ENCODE measurements at regions not wholly inside any gene's neighbourhood (a gene's known extent, or its start where the extent isn't known, plus 50 kb on each side); places are given as distances from the start of the nearest gene placed in this dataset.
A peak's percentile ranks its signal among the peaks of the same experiment; 100 is the strongest.
"Not testable (repeated sequence)": the region's sequence is repeated elsewhere in the genome, so short reads cannot be mapped to it uniquely, and the experiment has no call there.

DNA sequence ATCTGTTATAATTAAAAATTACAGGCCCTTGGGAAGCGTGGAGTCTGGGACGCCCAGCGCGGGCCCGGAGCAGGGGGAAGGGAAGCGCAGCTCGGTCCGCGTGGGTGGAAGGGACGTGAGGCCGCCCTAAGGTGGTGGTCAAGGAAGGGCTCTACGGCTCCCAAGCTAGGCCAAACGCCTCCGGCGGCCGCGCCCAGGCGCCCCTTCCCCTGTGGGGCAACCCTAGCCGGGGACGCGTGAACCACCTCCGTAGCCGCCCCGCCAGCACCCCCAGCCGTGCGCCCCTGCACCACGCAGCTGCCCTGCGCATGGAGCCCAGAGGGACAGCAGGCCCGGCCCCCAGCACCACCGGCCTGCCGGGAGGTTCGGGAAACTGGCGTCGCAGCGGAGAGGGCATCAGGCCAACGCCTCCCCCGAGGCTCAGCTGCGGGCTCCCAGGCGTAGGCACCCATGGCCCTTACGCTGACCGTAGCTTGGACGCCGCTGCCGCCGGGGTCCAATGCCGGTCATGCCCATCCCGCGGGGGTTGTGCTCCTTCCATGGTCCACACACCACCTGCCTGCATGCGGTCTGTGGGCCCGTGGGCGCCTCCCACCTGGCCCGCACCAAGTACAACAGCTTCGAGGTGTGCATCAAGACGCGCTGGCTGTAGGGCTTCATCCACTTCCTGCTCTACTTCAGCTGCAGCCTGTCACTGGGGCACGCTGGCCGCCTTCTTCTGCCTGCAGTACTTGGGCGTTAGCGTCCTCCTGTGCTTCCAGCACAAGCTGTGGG, 166.7 kb downstream of the SEPTIN7 start:
- no peak overlapping the region for H3K4me3 ChIP-seq (ENCODE audit: low read depth in 1 of 2, low read length in 2 of 2)
- H3K27ac ChIP-seq (ENCODE audit: low read depth in 2 of 2, low read length in 1 of 2), result no peak overlapping the region
- H3K36me3 ChIP-seq (ENCODE audit: control insufficient read depth in 2 of 2, insufficient read depth in 2 of 2, low read length in 1 of 2), result no peaks in the 10 kb centered on the region
- H3K27me3 ChIP-seq (ENCODE audit: control insufficient read depth in 1 of 2, insufficient read depth in 2 of 2, low read length in 2 of 2), result no peaks in the 10 kb centered on the region
- WGBS, 2 donors, result 59 to 66% methylated on average over 49 to 59 of the region's 59 CpGs
- peaks cover 3 to 4% of the 10 kb centered on the region in 2 donors for H3K4me1 ChIP-seq (ENCODE audit: control insufficient read depth in 2 of 2, insufficient read depth in 2 of 2, low read length in 1 of 2)
- H3K9me3 ChIP-seq (ENCODE audit: control insufficient read depth in 2 of 2, insufficient read depth in 1 of 2, low read depth in 1 of 2, low read length in 1 of 2), result no peaks in the 10 kb centered on the region

DNA sequence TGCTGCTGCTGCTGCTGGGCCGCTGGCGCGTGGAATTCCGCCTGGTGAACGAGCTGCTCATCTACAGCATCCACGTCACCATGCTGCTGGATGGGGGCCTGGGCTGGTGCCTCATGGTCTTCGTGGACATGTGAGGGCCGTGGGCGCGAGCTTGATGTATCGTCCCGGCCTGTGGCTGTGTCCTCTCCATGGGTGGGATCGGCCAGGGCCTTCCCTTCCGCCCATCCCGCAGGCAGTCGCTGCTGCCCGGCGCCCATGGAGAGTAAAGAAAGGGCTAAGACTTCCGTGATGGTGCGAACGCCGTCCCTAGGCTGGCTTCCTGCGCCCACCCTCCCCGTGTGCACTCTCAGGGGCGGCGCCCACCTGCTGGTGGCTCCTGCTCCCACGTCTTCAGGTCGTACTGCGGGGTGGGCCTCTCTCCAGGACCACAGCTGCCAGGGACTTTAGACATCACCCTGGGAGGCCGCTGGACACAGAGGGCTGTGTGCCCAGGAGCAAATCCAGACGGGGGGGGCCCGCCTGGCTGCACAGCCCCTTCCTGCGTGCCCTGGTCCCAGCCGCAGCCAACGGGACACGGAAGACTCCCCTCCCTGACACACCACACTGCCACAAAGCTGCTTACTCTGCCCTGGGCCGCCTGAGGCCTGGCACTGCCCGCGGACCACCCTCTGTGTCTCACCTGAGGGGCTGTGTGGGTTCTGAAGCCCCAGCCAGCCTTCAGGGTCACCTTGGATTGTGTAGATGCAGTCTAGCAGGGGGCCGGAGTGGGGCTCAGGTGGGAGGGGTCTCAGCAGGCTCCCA, 167.5 kb downstream of the SEPTIN7 start:
- H3K36me3 ChIP-seq (ENCODE audit: control insufficient read depth in 2 of 2, insufficient read depth in 2 of 2, low read length in 1 of 2), result no peaks in the 10 kb centered on the region
- H3K27me3 ChIP-seq (ENCODE audit: control insufficient read depth in 1 of 2, insufficient read depth in 2 of 2, low read length in 2 of 2), result no peaks in the 10 kb centered on the region
- no peak overlapping the region for H3K27ac ChIP-seq (ENCODE audit: low read depth in 2 of 2, low read length in 1 of 2)
- 90 to 94% methylated on average over 39 to 40 of the region's 40 CpGs for WGBS, 2 donors
- no peak overlapping the region for H3K4me3 ChIP-seq (ENCODE audit: low read depth in 1 of 2, low read length in 2 of 2)
- no peaks in the 10 kb centered on the region for H3K9me3 ChIP-seq (ENCODE audit: control insufficient read depth in 2 of 2, insufficient read depth in 1 of 2, low read depth in 1 of 2, low read length in 1 of 2)
- peaks cover 3 to 4% of the 10 kb centered on the region in 2 donors for H3K4me1 ChIP-seq (ENCODE audit: control insufficient read depth in 2 of 2, insufficient read depth in 2 of 2, low read length in 1 of 2)

- H3K4me1 ChIP-seq (ENCODE audit: control insufficient read depth in 2 of 2, insufficient read depth in 2 of 2, low read length in 1 of 2), result peaks cover 3 to 4% of the 10 kb centered on the region in 2 donors
- no peak overlapping the region for H3K27ac ChIP-seq (ENCODE audit: low read depth in 2 of 2, low read length in 1 of 2)
- no peaks in the 10 kb centered on the region for H3K9me3 ChIP-seq (ENCODE audit: control insufficient read depth in 2 of 2, insufficient read depth in 1 of 2, low read depth in 1 of 2, low read length in 1 of 2)
- no peaks in the 10 kb centered on the region for H3K27me3 ChIP-seq (ENCODE audit: control insufficient read depth in 1 of 2, insufficient read depth in 2 of 2, low read length in 2 of 2)
- 71 to 73% methylated on average over 10 of the region's 10 CpGs for WGBS, 2 donors
- H3K36me3 ChIP-seq (ENCODE audit: control insufficient read depth in 2 of 2, insufficient read depth in 2 of 2, low read length in 1 of 2), result no peaks in the 10 kb centered on the region
- H3K4me3 ChIP-seq (ENCODE audit: low read depth in 1 of 2, low read length in 2 of 2), result no peak overlapping the region
Measured at GRCh38 chr7:35969066-35969465, 168.2 kb downstream of the SEPTIN7 start.

DNA sequence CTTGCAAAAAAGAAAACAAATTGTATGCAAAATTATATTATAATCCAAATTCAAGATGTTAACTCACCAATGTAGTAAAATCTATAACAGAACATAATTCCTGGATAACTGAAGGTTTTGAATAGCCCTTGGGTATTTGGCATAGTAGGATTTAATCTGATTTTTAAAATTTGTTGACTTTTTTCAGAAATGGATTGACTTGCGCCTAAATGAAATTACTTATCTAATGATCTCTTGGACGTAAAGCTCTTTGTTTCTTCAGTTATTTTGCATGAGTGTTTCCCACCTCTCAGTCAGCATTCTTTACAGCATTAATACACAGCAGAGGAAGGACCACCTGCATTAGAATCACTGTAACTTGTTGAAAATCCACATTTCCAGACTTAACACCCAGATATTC, 169.6 kb downstream of the SEPTIN7 start:
- WGBS, 2 donors, result 93 to 96% methylated on average over 2 of the region's 2 CpGs
- no peaks in the 10 kb centered on the region for H3K36me3 ChIP-seq (ENCODE audit: control insufficient read depth in 2 of 2, insufficient read depth in 2 of 2, low read length in 1 of 2)
- H3K9me3 ChIP-seq (ENCODE audit: control insufficient read depth in 2 of 2, insufficient read depth in 1 of 2, low read depth in 1 of 2, low read length in 1 of 2), result no peaks in the 10 kb centered on the region
- H3K27me3 ChIP-seq (ENCODE audit: control insufficient read depth in 1 of 2, insufficient read depth in 2 of 2, low read length in 2 of 2), result no peaks in the 10 kb centered on the region
- no peak overlapping the region for H3K4me3 ChIP-seq (ENCODE audit: low read depth in 1 of 2, low read length in 2 of 2)
- no peak overlapping the region for H3K27ac ChIP-seq (ENCODE audit: low read depth in 2 of 2, low read length in 1 of 2)
- peaks cover 3 to 4% of the 10 kb centered on the region in 2 donors for H3K4me1 ChIP-seq (ENCODE audit: control insufficient read depth in 2 of 2, insufficient read depth in 2 of 2, low read length in 1 of 2)

GRCh38 chr7:35971133-35971891, 170.5 kb downstream of the SEPTIN7 start:
- Histone ChIP-seq H3K4me1 (ENCODE audit: control insufficient read depth in 2 of 2, insufficient read depth in 2 of 2, low read length in 1 of 2) (peaks cover 3 to 4% of the 10 kb centered on the region in 2 donors), H3K27me3 (ENCODE audit: control insufficient read depth in 1 of 2, insufficient read depth in 2 of 2, low read length in 2 of 2) (no peaks in the 10 kb centered on the region), H3K36me3 (ENCODE audit: control insufficient read depth in 2 of 2, insufficient read depth in 2 of 2, low read length in 1 of 2) (no peaks in the 10 kb centered on the region), H3K4me3 (ENCODE audit: low read depth in 1 of 2, low read length in 2 of 2) (peak overlapping the region; percentile 13 to 32), H3K27ac (ENCODE audit: low read depth in 2 of 2, low read length in 1 of 2) (no peak overlapping the region), H3K9me3 (ENCODE audit: control insufficient read depth in 2 of 2, insufficient read depth in 1 of 2, low read depth in 1 of 2, low read length in 1 of 2) (no peaks in the 10 kb centered on the region)
- WGBS, 2 donors, result 27 to 46% methylated on average over 55 of the region's 55 CpGs

GRCh38 chr7:35975851-35976454, 175.1 kb downstream of the SEPTIN7 start:
- WGBS, 2 donors, result 1 to 11% methylated on average over 1 of the region's 1 CpG
- Histone ChIP-seq H3K27ac (ENCODE audit: low read depth in 2 of 2, low read length in 1 of 2) (no peak overlapping the region), H3K4me3 (ENCODE audit: low read depth in 1 of 2, low read length in 2 of 2) (no peak overlapping the region), H3K27me3 (ENCODE audit: control insufficient read depth in 1 of 2, insufficient read depth in 2 of 2, low read length in 2 of 2) (no peaks in the 10 kb centered on the region), H3K4me1 (ENCODE audit: control insufficient read depth in 2 of 2, insufficient read depth in 2 of 2, low read length in 1 of 2) (peaks cover 3 to 4% of the 10 kb centered on the region in 2 donors), H3K36me3 (ENCODE audit: control insufficient read depth in 2 of 2, insufficient read depth in 2 of 2, low read length in 1 of 2) (no peaks in the 10 kb centered on the region), H3K9me3 (ENCODE audit: control insufficient read depth in 2 of 2, insufficient read depth in 1 of 2, low read depth in 1 of 2, low read length in 1 of 2) (no peaks in the 10 kb centered on the region)

DNA sequence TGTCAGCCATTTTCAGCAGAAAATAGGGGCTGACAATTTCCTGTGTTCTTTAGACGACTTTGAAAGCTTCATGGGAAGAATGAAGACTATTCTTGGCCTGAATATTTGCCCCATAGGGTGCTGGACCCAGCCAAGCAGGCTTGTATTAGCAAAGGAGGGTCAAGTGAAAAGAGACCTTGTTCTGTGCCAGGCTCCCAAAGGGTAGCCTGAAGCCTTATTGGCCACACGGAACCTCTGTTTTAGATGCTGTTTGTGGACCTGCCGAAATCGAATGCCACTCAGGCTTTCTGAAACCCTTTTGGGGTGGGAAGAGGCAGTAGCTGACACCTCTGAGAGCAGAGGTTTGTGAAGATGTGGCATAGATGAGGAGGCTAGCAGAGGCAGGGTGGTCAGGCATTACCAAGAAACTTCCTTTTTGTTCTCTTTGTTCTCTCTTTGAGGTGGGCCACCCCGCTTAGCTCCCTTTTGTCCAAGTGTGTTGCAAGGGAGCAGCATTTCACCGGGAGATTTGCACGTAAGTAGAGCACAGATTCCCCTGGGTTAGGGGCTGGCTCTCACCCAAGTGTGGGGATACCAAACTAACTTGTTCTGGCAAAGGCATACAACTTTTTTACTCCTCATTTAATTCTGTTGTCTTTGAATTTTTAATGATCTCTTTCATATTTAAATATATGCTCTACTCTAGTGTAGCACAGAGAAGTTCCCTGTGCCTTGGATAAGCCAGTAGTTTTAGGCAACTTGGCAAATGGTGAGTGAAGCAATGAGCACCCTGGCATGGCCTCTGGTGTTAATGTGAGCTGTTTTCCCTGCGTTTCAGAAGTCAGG, 174.0 kb upstream of the EEPD1 start:
- not testable (repeated sequence) for H3K4me1 ChIP-seq (ENCODE audit: control insufficient read depth in 2 of 2, insufficient read depth in 2 of 2, low read length in 1 of 2); H3K27ac ChIP-seq (ENCODE audit: low read depth in 2 of 2, low read length in 1 of 2); H3K27me3 ChIP-seq (ENCODE audit: control insufficient read depth in 1 of 2, insufficient read depth in 2 of 2, low read length in 2 of 2); H3K4me3 ChIP-seq (ENCODE audit: low read depth in 1 of 2, low read length in 2 of 2); H3K36me3 ChIP-seq (ENCODE audit: control insufficient read depth in 2 of 2, insufficient read depth in 2 of 2, low read length in 1 of 2); H3K9me3 ChIP-seq (ENCODE audit: control insufficient read depth in 2 of 2, insufficient read depth in 1 of 2, low read depth in 1 of 2, low read length in 1 of 2)
- WGBS, 2 donors, result 52 to 65% methylated on average over 8 of the region's 8 CpGs

- Histone ChIP-seq H3K27ac (ENCODE audit: low read depth in 2 of 2, low read length in 1 of 2) (no peak overlapping the region), H3K27me3 (ENCODE audit: control insufficient read depth in 1 of 2, insufficient read depth in 2 of 2, low read length in 2 of 2) (no peaks in the 10 kb centered on the region), H3K4me3 (ENCODE audit: low read depth in 1 of 2, low read length in 2 of 2) (no peak overlapping the region), H3K4me1 (ENCODE audit: control insufficient read depth in 2 of 2, insufficient read depth in 2 of 2, low read length in 1 of 2) (no peaks in the 10 kb centered on the region), H3K36me3 (ENCODE audit: control insufficient read depth in 2 of 2, insufficient read depth in 2 of 2, low read length in 1 of 2) (no peaks in the 10 kb centered on the region), H3K9me3 (ENCODE audit: control insufficient read depth in 2 of 2, insufficient read depth in 1 of 2, low read depth in 1 of 2, low read length in 1 of 2) (no peaks in the 10 kb centered on the region)
- 92 to 95% methylated on average over 27 of the region's 27 CpGs for WGBS, 2 donors
Measured at GRCh38 chr7:35982600-35982999, 170.5 kb upstream of the EEPD1 start.
